ENCODE measurements at regions not wholly inside any gene's neighbourhood (a gene's known extent, or its start where the extent isn't known, plus 50 kb on each side); places are given as distances from the start of the nearest gene placed in this dataset.

DNA sequence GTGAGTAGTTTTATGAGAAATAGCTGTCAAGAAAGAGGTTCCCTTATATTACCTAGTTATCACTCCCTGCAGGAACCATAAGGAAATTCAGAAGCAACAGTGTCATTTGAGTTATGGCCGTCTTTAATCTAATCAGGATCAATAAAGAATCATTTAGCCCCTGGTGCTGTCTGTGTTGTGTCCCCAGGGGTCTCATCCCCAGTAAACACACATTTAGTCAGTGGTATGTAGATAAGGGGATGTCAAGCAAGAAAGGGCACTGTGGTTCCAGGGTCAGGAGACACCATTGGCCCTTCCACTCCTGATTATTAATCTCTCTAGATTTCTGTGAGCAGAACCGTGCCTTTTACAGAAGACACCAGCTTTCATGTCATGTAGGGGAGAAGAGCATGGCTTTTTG, 158.0 kb upstream of the SEMA6A start:
- TF ChIP-seq, protein P1, sequence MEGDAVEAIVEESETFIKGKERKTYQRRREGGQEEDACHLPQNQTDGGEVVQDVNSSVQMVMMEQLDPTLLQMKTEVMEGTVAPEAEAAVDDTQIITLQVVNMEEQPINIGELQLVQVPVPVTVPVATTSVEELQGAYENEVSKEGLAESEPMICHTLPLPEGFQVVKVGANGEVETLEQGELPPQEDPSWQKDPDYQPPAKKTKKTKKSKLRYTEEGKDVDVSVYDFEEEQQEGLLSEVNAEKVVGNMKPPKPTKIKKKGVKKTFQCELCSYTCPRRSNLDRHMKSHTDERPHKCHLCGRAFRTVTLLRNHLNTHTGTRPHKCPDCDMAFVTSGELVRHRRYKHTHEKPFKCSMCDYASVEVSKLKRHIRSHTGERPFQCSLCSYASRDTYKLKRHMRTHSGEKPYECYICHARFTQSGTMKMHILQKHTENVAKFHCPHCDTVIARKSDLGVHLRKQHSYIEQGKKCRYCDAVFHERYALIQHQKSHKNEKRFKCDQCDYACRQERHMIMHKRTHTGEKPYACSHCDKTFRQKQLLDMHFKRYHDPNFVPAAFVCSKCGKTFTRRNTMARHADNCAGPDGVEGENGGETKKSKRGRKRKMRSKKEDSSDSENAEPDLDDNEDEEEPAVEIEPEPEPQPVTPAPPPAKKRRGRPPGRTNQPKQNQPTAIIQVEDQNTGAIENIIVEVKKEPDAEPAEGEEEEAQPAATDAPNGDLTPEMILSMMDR (conservative IDR thresholded peaks at IDR 0.05) = no peak
- TF ChIP-seq EZH2 (IDR thresholded peaks at IDR 0.05; ENCODE audit: low read depth) = no peak
